Mesenteric fat pad (tissue), 1 donor: ENCODE measurements at regions not wholly inside any gene's neighbourhood (a gene's known extent, or its start where the extent isn't known, plus 50 kb on each side); places are given as distances from the start of the nearest gene placed in this dataset.

Experiments used
- DNase-seq: peaks from one replicate; pipeline ENCODE4 v3.0.0-alpha.2; 2020; ENCODE audit warnings: low spot score
- donor health status: DM: yes; HTN: yes; CAD: no.

DNA sequence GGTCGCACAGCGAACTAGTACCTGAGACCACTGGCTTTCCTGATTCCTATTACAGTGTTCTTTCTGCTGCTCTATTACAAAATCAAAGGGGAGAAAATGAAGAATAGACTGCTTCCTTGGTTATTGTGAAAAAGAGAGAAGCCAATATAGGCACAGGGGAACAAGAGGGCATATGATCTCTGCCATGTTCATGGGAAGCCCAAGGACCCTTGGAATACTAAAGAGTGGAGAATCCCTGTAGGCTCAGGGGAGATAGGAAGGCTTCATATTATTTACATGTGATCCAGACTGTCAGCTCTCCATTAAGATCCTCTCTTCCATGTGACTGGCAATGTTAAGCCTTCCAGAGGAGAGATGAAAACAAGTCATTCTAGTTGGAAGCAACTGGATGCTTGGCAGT lies 135.7 kb upstream of the MYCN start:
- DNase-seq, result no peak

DNA sequence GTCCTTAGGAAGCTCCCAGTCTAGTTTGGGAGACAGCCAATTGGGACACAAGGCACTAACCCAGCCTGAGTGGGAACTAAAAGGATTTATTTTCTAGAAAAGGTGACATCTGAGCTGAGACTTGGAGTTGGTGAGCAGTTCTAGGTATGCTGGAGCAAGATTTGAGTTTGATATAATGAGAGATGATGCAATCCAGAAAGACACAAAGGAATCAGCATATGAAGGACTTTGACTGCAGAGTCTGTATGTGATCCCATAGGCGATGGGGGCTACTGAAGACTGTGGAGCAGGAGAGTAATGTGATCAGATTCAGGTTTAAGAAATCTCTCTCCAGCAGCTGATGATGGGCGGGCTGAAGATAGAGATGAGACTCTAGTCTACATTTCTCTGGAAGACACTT lies 135.1 kb upstream of the MYCN start:
- DNase-seq, result no peak

DNA sequence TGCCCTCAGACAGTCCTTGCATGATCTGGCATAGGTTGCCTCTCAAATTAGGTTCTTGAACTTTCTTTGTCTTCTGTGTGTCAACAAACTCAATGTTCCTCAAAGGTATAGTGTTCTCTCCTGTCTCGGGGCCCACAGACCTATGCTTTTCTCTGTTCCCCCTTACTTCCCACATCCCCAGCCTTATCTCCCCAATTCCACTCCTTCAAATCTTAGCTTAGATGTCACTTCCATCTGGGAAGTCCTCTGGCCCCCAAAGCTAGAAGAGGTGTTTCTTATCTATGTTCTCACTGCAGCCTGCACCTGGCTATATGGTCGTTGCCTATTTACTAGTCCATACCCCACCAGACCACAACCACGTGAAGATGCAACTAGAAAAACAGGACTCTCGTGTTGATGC lies 134.6 kb upstream of the MYCN start:
- no peak for DNase-seq

DNA sequence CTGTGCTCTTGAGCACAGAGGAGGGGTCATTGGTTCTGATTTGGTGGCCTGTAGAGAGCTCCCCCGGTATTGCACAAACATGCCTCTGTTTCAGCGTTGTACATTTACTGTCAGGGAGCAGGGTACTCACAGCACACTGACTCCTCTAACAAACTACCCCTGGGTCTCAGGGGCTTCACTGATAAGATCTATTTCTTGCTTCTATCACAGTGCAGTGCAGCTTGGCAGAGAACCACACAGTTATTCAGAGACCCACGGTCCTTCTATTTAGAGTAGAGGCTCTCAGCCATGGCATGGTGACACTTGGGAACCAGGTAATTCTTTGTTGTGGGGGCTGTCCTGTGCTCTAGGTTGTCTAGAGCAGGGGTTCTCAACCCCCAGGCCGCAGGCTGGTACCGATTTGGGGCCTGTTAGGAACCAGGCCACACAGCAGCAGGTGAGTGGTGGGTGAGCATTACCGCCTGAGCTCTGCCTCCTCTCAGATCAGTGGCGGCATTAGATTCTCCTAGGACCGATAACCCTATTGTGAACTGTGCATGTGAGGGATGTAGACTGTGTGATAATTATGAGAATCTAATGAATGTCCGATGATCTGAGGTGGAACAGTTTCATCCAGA lies 133.4 kb upstream of the MYCN start:
- no peak for DNase-seq

DNA sequence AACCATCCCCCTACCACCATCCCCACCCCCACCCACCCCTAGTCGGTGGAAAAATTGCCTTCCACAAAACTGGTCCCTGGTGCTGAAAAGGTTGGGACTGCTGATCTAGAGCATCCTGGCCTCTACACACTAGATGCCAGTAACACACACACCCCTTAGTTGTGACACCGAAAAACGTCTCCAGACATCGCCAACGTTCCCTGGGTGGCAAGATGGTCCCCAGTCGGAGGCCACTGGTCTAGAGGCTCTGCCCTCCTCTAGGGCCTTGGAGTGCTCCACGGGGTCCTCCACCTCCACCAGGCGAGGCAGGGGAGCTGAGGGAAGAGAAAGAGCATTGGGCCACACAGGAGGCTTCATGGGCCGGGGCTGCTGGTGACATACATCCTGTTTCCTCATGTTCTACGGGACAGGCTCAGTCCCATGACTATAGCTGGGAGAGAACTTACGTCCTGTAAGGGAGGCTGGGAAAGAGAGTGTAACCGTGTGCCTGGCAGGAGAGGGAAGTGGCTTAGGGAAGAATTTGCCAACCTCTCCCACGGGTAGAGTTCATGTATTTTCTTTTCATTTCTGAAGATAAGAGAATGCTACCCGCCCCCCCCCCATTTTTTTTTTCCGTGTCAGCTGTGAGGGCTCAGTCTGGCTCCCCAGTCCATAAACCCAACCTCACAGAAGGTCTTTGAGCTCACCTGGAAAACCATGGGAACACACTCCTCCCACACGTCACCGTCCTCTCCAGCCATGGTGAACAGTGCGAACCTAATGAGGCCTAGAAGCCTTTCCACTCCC lies 132.7 kb upstream of the MYCN start:
- no peak for DNase-seq

DNA sequence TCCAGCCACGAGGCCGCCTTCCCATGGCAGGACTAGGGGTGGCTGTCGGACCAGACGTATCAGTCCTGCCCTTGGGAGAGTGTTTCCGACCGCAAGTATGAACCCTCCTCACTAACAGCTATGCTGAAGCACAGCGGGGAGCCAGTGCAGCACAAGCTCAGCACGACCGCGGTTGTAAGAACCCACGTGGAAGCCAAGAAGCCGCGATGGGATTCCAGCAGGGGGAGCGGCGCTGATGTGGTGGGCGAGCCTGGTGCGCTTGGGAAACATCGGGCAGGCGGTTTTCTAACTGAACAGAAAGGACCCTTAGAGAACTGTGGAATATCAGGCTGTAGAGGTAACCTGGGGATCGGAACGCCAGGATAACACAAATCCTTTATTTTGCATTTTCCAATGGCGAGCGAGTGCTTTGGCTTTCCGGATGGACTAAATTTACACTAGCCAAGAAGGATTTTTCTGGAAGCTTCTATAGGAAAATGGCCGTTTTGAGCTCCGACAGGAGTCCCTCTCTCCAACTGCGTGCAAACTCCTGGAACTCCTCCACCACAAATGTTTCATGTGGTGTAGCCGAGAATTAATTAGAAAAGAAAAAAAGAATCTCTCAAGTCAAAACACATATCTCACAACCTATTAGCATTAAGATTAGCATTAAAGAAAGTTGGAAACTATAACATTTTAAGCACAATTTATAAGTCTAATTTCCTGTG lies 132.0 kb upstream of the MYCN start:
- DNase-seq, result no peak

DNA sequence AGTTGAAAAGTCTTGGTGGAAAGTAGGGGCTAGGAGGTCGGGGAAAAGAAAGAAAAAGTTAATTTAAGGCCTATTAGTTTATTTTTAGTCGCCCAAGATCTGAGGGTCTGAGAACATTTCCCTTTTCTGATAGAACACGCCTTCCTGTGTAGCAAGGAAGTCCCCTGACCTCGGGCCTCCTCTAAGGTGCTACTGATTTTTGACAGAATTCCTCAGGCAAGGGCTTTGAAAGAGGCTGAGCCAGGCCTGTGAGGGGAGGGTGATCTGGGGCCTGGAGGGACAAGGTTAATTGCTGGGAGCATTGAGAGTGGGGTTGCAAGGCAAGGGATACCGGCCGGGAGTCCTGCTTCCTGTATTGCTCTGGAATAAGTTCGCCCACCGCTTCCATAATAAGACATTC lies 131.4 kb upstream of the MYCN start:
- no peak for DNase-seq

DNA sequence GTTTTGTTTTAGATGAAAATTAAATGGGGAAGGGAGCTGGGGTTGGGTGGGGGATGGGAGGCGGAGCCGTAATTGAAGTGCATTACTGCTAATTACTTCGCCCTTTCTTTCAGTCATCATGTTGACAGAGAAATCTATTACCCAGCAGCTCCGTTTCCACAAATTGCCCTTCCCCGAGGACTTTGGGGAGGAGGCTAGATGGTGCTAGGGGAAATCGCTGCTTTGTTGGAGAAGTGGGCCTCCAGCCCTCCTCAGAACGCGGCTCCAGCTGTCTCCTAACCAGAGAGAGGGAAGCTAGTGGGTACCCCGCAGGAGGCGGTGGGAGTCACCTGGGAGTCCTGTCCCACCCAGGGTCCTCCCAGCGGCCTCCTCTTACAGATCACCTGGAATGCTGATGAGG lies 130.9 kb upstream of the MYCN start:
- no peak for DNase-seq

DNA sequence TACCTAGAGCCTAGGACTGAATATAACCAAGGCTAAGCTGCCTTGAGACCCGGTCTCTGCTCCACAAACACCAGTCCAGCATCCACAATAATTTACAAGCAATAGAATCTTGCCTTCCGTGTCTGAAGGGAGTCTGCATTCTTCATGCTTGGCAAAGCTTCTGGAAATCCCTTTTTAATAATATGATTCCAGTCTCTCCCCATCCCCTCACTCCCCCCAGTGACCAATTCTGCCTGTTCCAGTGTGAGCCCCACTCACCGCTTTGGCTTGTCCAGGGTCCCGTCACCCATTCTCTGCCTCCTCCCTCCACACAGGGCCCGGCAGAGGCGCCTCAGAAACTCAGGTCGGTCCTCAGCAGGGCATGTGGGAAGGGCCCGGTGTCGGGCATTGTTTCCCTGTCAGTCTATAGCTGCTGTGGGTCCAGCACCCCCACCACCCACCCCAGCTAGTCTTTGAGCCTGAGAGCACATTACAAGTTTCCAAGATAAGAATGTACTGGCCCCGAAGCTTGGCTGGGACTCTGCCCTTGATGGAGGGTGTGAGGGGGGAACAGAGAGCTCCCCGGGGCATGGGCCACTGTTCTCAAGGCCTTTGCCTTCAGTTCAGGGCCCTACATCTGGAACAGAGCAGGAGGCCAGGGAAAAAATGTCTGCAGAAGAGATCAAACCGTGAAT lies 129.7 kb upstream of the MYCN start:
- DNase-seq, result no peak

DNA sequence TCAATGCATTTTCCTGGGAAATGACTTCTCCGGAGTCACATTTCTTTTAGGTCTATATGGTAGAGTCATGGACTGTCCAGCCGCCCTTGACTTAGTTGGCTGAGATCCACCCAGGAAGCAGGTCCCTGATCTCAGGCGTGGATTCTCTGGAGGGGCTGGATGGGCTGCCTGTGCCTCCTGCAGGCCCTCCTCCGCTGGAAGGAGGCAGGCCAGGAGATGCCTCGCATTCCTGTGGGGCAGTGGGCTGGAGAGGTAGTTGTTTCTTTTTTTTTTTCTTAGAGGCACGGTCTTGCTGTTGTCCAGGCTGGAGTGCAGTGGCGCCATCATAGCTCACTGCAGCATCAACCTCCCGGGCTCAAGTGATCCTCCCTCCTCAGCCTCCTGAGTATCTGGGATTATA lies 129.0 kb upstream of the MYCN start:
- no peak for DNase-seq

DNA sequence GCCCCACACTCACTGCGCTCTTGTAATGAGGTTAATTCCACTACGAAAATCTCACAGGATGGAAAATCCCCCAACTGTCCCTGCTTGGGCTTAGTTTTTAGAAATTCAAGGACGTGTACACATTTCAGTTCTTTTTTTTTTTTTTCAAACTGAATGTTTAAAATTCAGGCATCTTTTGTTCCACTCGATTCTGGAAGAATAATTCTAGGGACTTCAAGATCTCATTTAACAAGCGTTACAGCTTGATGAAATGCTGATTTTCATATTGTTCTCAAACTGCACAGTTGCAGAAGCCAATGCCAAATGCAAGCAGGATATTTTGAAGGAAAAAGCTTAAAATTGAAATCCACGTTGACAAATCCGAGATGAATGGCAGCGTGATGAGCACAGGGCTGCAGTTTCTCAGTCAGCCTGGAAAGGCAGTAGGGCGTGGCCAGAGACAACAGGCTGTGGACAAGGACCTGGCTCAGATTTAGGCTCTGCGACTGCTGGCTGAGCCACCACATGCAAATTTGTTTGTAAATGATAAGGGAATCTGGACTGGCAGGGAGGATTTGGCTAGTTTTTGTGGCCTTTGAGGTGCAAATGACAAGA lies 128.1 kb upstream of the MYCN start:
- no peak for DNase-seq

DNA sequence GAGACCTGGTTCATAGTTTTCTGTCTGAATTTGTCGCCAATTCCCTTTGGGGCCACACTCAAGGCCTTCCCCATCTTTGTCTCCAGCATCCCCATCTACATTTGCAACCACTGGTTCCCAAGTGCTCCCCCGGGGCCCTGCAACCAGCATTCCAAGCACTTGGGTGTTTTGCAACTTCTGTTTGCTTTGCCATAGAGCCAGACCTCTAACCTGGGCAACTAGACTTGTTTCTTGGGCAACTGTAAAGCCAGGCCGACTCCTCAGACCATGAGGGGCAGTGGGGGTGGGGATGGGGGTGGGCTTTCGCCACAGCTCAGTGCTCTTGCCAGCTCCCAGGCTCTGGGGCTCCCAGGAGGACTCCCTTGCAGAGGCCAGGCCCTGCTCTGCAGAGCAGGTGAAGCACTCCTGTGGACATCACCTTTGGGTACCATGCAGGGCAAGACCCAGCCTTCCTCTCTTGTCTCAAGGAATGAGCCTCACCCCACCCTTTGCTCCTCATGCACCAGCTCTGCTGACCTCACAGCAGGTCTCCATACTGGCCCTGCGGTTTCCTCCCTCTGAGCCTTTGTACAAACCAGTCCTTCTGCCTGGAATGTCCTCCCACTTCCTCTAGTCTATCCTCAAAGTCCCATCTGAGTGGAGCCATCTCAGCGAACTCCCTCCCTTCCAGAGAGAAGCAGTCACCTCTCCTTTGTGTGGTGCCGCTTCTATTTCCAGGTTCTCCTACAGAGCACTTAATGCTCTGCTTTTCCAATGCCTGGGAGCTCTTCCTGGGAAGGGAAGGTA lies 126.7 kb upstream of the MYCN start:
- DNase-seq, result no peak

DNA sequence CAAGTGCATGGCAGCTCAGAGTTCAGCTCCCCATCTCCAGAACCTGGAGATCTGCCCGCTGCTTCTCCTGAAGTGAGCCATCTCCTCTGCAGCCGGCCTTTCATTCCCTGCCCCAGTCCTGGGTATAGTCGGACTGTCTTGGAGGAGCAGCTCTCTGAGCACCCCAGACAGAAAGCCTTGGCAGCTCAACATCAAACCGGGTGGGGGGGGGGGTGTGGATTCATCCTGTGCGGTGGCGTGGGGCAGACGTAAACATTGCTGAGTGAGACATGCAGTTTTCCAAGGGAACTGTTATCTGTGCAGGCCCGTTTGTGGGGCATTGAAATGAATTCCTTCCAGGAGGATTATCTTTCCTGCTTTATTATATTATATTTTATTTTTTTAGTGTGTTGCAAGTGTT lies 125.9 kb upstream of the MYCN start:
- no peak for DNase-seq

DNA sequence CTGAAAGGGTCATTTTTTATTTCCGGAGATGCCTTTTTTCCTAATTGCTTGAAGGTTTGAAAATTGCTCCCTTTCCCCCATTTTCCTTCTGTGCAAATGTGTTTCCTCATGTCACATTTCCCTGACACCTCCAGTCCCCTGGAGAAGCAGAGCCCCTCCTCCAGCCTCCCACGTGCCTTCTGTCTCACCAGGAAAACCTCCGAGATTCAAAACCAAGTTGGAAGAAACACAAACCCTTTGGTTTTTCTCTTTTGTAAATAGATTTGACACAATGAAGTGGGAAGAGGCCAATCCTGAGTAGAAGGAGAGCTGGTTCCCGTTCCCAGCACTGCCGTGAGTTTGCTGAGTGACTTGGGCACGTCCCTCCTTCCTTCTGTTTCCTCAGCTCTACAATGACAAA lies 125.4 kb upstream of the MYCN start:
- DNase-seq, result no peak

DNA sequence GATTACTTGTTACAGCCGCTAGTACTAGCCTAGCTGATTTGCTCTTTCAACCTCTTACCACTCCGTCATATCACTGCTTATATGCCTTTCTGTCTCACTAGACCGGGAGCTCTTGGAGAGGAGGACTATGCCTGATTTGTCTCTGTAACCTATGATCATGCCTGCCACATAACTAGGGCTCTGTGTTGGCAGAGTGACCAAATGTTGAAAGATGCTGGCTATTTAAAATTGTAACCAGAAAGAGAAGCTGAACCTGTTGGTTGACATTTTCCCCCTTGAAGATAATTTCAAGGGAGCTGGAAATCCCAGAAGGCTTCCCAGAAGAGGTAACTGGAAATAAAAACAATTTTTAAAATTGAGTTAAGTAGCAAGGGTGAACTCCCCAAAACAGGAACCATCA lies 124.1 kb upstream of the MYCN start:
- no peak for DNase-seq

DNA sequence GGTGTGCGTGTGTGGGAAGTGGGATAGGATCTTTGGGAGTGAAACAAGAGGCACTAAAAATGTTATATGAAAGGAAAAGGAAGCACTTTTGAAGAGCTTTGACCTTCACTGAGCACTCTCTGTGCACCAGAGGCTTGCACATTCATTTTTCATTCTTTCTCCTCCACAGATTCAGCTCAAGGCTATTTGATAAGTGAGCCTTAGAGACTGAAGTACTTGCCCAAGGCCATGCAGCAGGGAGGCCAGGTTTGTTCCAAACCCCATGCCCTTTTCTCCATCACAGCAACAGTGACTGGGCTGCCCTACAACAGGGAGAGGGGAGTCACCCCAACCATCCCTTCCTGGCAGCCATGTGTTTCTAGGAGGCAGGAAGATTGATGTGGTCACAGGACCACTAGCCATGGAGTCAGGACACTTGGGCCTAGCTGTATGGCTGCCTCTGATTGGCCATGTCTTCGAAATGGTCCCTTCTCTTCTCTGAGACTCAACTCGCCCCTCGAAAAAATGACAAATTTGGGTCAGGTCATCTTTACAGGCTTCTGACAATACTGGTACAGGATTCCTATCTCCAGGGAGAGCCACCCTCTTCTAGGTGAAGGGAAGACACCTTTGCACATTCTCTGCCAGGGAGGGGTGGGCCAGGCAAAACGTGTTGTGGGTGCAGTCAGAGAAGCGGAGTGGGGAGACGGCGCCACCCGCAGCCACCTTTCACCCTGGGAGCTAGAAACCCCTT lies 123.5 kb upstream of the MYCN start:
- no peak for DNase-seq

DNA sequence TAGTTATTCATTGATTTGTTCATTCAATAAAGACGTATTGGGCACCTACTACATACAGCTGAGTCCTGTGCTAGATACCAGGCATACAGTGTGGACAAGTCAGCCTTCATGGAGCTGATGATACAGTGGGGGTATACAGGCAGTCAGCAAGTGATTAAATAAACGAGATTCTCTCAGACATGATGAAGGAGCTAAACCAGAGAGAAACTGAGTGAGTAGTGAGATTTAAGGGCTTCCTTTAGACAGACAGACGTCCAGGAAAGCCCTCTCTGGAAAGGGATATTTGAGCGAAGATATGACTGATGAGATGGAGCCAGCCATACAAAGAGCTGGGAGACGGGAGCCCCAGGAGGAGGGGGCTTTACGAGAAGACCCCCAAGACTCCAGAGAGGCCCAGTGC lies 122.6 kb upstream of the MYCN start:
- no peak for DNase-seq

DNA sequence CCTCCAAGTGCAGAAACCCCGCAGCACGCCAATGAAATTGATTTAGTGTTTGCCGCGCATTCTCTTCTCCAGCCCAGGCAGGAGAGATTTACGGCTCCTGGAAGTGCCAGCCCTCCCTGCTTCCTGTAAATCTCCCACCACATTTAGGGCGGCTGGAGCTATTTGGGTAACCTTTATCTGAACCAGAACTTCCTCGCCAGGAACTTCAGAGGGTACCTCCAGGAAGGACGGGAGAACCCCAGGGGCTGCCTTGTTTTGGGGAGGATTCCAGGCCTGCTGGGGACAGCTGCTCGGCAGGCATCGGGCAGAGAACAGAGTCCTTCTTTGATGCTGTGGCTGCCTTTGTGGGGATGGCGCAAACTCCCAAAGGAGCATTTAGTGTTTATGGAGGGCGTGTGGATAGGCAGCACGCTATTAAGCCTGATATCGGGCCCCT lies 122.0 kb upstream of the MYCN start:
- no peak for DNase-seq

DNA sequence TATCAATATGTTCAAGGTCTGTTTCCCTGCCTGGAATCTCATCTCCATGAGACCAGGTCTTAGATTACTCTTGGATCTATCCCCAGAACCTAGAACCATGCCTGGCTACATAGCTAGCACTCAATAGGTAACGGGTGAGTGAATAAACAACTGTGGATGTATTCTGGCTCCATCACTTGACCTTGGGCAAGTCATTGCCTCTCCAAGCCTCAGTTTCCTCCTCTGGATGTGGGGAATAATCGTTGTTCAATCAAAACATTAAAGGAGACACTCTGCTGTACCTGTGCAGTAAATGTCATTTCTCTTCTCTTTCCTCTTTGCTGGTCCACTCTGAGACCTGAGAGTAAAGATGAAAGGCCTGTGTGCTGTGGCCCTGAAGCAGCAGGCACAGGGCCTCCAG lies 121.5 kb upstream of the MYCN start:
- DNase-seq, result no peak

DNA sequence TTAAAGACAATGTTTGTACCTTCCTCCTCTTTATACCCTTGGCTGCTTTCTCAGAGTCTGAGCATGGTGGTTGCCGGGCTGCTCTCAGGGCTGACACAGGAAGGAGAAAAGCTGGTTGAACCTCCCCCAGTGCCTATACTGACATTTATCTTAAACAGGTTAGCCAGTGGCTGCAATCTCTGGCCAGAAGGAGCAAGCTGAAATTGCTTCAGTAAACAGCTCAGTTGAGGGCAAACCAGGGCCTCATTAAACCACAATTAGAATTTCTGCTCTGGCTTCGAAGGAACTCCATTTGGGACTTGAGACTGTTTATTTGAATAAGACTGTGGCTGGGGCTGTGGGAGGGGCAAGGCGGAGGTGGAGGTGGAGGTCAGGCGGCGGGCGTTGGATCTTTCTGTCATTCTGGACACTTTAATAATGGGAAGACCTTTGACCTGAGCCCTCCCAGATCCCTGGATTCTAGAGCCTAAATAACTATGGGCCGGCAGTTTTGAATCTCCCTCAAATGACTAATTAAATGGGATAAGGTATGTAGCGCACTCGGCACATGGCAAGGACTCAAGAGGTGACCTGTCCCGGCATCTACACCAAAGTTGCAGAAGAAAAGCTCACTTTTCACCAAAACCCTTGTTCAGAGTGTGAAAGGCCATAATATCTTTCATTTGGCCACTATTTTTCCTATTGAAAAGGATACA lies 120.6 kb upstream of the MYCN start:
- no peak for DNase-seq
